LHCN-M2 (cell line): ENCODE measurements at regions not wholly inside any gene's neighbourhood (a gene's known extent, or its start where the extent isn't known, plus 50 kb on each side); places are given as distances from the start of the nearest gene placed in this dataset.

Experiments used
- DNase-seq: peaks from one replicate; pipeline ENCODE4 v3.0.0-alpha.2; 2012; ENCODE audit warnings: low read depth

GRCh38 chr5:91741764-91742505, 358.8 kb upstream of the ARRDC3 start:
- DNase-seq = no peak

- DNase-seq = no peak
Observed at GRCh38 chr5:91730026-91730425, 346.9 kb upstream of the ARRDC3 start.

GRCh38 chr5:91727463-91727862, 344.3 kb upstream of the ARRDC3 start:
- DNase-seq = no peak

GRCh38 chr5:91722736-91723467, 339.8 kb upstream of the ARRDC3 start:
- no peak for DNase-seq

- peak; percentile 21 for DNase-seq
Observed at GRCh38 chr5:91712718-91713117, 329.6 kb upstream of the ARRDC3 start.

- peak; percentile 3 for DNase-seq
Observed at GRCh38 chr5:91707521-91707841, 324.4 kb upstream of the ARRDC3 start.

GRCh38 chr5:91706785-91707520, 323.8 kb upstream of the ARRDC3 start:
- DNase-seq = peak; percentile 10

GRCh38 chr5:91703128-91703527, 320.0 kb upstream of the ARRDC3 start:
- DNase-seq = no peak

- DNase-seq = no peak
Observed at GRCh38 chr5:91699429-91699828, 316.3 kb upstream of the ARRDC3 start.

GRCh38 chr5:91691592-91691991, 308.5 kb upstream of the ARRDC3 start:
- DNase-seq = no peak

- peak; percentile 3 for DNase-seq
Observed at GRCh38 chr5:91690921-91691320, 307.8 kb upstream of the ARRDC3 start.

GRCh38 chr5:91687430-91687829, 304.3 kb upstream of the ARRDC3 start:
- DNase-seq = no peak

GRCh38 chr5:91684625-91685024, 301.5 kb upstream of the ARRDC3 start:
- DNase-seq = no peak

GRCh38 chr5:91670563-91670962, 287.4 kb upstream of the ARRDC3 start:
- no peak for DNase-seq

GRCh38 chr5:91670122-91670521, 287.0 kb upstream of the ARRDC3 start:
- no peak for DNase-seq

- no peak for DNase-seq
Observed at GRCh38 chr5:91668261-91668660, 285.1 kb upstream of the ARRDC3 start.

- DNase-seq = no peak
Observed at GRCh38 chr5:91652678-91653077, 269.6 kb upstream of the ARRDC3 start.

- no peak for DNase-seq
Observed at GRCh38 chr5:91651704-91652103, 268.6 kb upstream of the ARRDC3 start.

- DNase-seq = no peak
Observed at GRCh38 chr5:91645347-91645746, 262.2 kb upstream of the ARRDC3 start.

GRCh38 chr5:91643797-91644196, 260.7 kb upstream of the ARRDC3 start:
- no peak for DNase-seq

- DNase-seq = no peak
Observed at GRCh38 chr5:91642581-91642980, 259.5 kb upstream of the ARRDC3 start.

GRCh38 chr5:91641730-91642350, 258.7 kb upstream of the ARRDC3 start:
- DNase-seq = peak; percentile 69
